Hepatic stellate cell (primary cell): ENCODE measurements at regions not wholly inside any gene's neighbourhood (a gene's known extent, or its start where the extent isn't known, plus 50 kb on each side); places are given as distances from the start of the nearest gene placed in this dataset.

Experiments used
- DNase-seq: peaks from one replicate; pipeline ENCODE4 v3.0.0; 2011; ENCODE audit warnings: low spot score

- no peak for DNase-seq
Observed at GRCh38 chr17:51548125-51548524, 287.8 kb downstream of the UTP18 start.

DNA sequence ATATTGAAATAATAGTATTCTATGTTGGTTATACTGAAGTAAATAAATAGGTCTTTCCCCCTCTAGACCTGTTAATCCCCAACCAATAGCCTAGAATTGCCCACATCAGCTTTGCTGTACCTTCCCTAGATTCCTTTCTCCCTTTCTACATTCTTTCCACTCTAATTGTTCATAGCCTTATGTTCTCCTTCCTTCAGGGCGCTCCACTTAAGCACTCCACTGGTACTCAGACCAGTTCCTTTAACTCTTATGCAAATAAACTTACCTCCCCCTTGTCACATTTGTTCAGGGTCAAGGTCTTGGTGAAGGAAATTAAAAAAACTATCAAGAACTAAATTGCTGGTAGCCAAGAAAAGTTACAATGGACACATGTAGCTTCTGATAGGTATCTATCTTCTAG, 294.8 kb downstream of the UTP18 start:
- no peak for DNase-seq

DNA sequence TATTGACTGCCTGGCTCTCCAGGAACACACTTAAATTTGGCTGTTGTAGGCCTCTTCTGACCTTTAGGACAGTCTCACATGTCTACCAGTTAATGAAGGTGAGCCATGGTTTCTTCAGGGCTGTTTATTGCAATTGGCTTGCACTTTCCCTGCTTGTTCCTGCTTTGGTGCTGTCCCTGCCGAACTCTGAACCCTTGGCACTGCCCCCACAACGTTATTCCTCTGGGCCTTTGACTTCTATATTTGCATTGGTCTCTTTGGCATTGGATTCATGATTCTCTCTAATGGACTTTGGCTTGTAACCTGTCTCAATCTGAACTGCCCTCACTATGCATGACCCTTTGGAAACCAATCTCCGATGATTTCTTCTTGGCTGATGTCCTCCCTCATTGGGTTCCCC, 299.4 kb downstream of the UTP18 start:
- no peak for DNase-seq

GRCh38 chr17:51560398-51560797, 300.1 kb downstream of the UTP18 start:
- DNase-seq: no peak

GRCh38 chr17:51563961-51564360, 303.6 kb downstream of the UTP18 start:
- DNase-seq: no peak

DNA sequence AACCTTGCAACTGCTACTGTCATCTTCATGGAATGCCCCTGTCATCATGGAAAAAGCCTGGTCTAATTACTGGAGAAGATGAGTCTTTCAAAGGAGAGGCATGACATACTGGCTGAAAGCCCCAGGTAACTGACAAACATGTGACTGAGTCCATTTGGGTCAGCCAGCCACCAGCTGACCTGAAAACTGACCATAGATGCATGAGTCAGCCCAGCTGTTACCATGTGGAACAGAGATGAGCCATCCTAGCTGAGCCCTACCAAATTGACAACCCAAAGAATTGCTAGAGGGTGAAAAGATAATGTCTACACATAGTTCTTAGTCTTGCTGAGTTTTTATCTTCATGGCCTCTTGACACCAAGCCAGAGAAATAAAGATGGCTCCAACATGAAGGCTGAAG, 311.8 kb downstream of the UTP18 start:
- DNase-seq: no peak
